HEK293 (cell line): ENCODE measurements at regions not wholly inside any gene's neighbourhood (a gene's known extent, or its start where the extent isn't known, plus 50 kb on each side); places are given as distances from the start of the nearest gene placed in this dataset.

ENCODE experiments used
- CTCF ChIA-PET: fragments of 350-600 bp; formaldehyde crosslinking; extraction: SDS; loops from one replicate; lab custom pipeline; 2021; ENCODE audit warnings: antibody characterized with exemption; lab: Yijun Ruan, JAX
- POLR2A ChIA-PET: fragments of 300-600 bp; formaldehyde crosslinking; extraction: SDS; loops from one replicate; lab custom pipeline; 2020; ENCODE audit warnings: antibody characterized with exemption, inconsistent platforms; lab: Yijun Ruan, JAX
- H3K27ac ChIP-seq: fragments of 200-500 bp; sonication (Bioruptor generic); 2 replicates; pipeline ENCODE4 v1.5.1; 2014; ENCODE audit warnings: low read depth, low read length, control low read depth, inconsistent platforms; ENCODE audit errors: extremely low read depth
- H3K36me3 ChIP-seq, 2 experiments: fragments of 200-500 bp in 1 of 2; sonication (Bioruptor generic) in 1 of 2; 1 replicate in 1 of 2; 2 replicates in 1 of 2; pipeline ENCODE4 v1.5.1; 2014 to 2017; ENCODE audit warnings: inconsistent platforms in 2 of 2, low read length in 2 of 2; ENCODE audit not compliant: control insufficient read depth in 2 of 2, insufficient read depth in 1 of 2
- H3K4me1 ChIP-seq: fragments of 200-500 bp; sonication (Bioruptor generic); 2 replicates; pipeline ENCODE4 v1.5.1; 2014; ENCODE audit warnings: mild to moderate bottlenecking, low read length, inconsistent platforms; ENCODE audit not compliant: control insufficient read depth, insufficient read depth
- H3K4me3 ChIP-seq: 2 replicates; pipeline ENCODE4 v1.5.1; 2011; ENCODE audit warnings: low read depth, mild to moderate bottlenecking, control low read depth, low read length, moderate library complexity
- H3K9me3 ChIP-seq: fragments of 200-500 bp; sonication (Bioruptor generic); 2 replicates; pipeline ENCODE4 v1.5.1; 2014; ENCODE audit warnings: low read depth, low read length, inconsistent platforms; ENCODE audit not compliant: control insufficient read depth, insufficient read depth
- ELK4 ChIP-seq: IDR thresholded peaks from 2 replicates; pipeline ENCODE4 v1.6.1; 2011; ENCODE audit warnings: mild to moderate bottlenecking, low read depth, low read length, borderline replicate concordance
- FEZF1 ChIP-seq: fragments of 450-650 bp; formaldehyde crosslinking; IDR thresholded peaks from 2 replicates; pipeline ENCODE4 v1.5.1; 2016; ENCODE audit warnings: missing biosample characterization, missing genetic modification characterization
- GLI4 ChIP-seq: fragments of 450-650 bp; formaldehyde crosslinking; IDR thresholded peaks from 2 replicates; pipeline ENCODE4 v1.5.1; 2016; ENCODE audit warnings: missing biosample characterization, missing genetic modification characterization
- KLF7 ChIP-seq: fragments of 450-650 bp; formaldehyde crosslinking; IDR thresholded peaks from 2 replicates; pipeline ENCODE4 v1.5.1; 2016; ENCODE audit warnings: missing biosample characterization, missing genetic modification characterization, borderline replicate concordance
- MZF1 ChIP-seq: fragments of 450-650 bp; formaldehyde crosslinking; IDR thresholded peaks from 2 replicates; pipeline ENCODE4 v1.5.1; 2017; ENCODE audit warnings: missing biosample characterization, missing genetic modification characterization, borderline replicate concordance
- SP2 ChIP-seq: fragments of 450-650 bp; formaldehyde crosslinking; IDR thresholded peaks from 2 replicates; pipeline ENCODE4 v1.5.1; 2016; ENCODE audit warnings: missing biosample characterization, missing genetic modification characterization
- ZBTB17 ChIP-seq: fragments of 450-650 bp; formaldehyde crosslinking; IDR thresholded peaks from 2 replicates; pipeline ENCODE4 v1.5.1; 2016; ENCODE audit warnings: missing biosample characterization, missing genetic modification characterization
- ZBTB20 ChIP-seq: fragments of 450-650 bp; formaldehyde crosslinking; IDR thresholded peaks from 2 replicates; pipeline ENCODE4 v1.5.1; 2016; ENCODE audit warnings: missing biosample characterization, missing genetic modification characterization
- ZIC2 ChIP-seq: fragments of 450-650 bp; formaldehyde crosslinking; IDR thresholded peaks from 2 replicates; pipeline ENCODE4 v1.5.1; 2016; ENCODE audit warnings: missing biosample characterization, missing genetic modification characterization
- ZNF132 ChIP-seq: fragments of 450-650 bp; formaldehyde crosslinking; IDR thresholded peaks from 2 replicates; pipeline ENCODE4 v1.5.1; 2017; ENCODE audit warnings: missing biosample characterization, missing genetic modification characterization, borderline replicate concordance
- ZNF16 ChIP-seq: fragments of 450-650 bp; formaldehyde crosslinking; IDR thresholded peaks from 2 replicates; pipeline ENCODE4 v1.5.1; 2016; ENCODE audit warnings: low read depth, missing biosample characterization, missing genetic modification characterization
- ZNF292 ChIP-seq: fragments of 450-650 bp; formaldehyde crosslinking; IDR thresholded peaks from 2 replicates; pipeline ENCODE4 v1.5.1; 2016; ENCODE audit warnings: low read depth, missing biosample characterization, missing genetic modification characterization, borderline replicate concordance
- ZNF324 ChIP-seq: fragments of 450-650 bp; formaldehyde crosslinking; IDR thresholded peaks from 2 replicates; pipeline ENCODE4 v1.5.1; 2016; ENCODE audit warnings: missing biosample characterization, missing genetic modification characterization
- ZNF394 ChIP-seq: fragments of 450-650 bp; formaldehyde crosslinking; IDR thresholded peaks from 2 replicates; pipeline ENCODE4 v1.5.1; 2016; ENCODE audit warnings: missing biosample characterization, missing genetic modification characterization, mild to moderate bottlenecking, moderate library complexity, borderline replicate concordance
- ZNF473 ChIP-seq: fragments of 450-650 bp; formaldehyde crosslinking; IDR thresholded peaks from 2 replicates; pipeline ENCODE4 v1.5.1; 2017; ENCODE audit warnings: missing biosample characterization, missing genetic modification characterization
- ZNF510 ChIP-seq: fragments of 450-650 bp; formaldehyde crosslinking; IDR thresholded peaks from 2 replicates; pipeline ENCODE4 v1.5.1; 2018; ENCODE audit warnings: mild to moderate bottlenecking, missing genetic modification characterization, missing biosample characterization; ENCODE audit not compliant: insufficient replicate concordance
- ZNF548 ChIP-seq: fragments of 450-650 bp; formaldehyde crosslinking; IDR thresholded peaks from 2 replicates; pipeline ENCODE4 v1.5.1; 2016; ENCODE audit warnings: missing biosample characterization, missing genetic modification characterization
- ZNF560 ChIP-seq: fragments of 450-650 bp; formaldehyde crosslinking; IDR thresholded peaks from 2 replicates; pipeline ENCODE4 v1.5.1; 2017; ENCODE audit warnings: missing biosample characterization, missing genetic modification characterization, borderline replicate concordance
- ZNF561 ChIP-seq: fragments of 450-650 bp; IDR thresholded peaks from 2 replicates; pipeline ENCODE4 v1.5.1; 2018; ENCODE audit warnings: missing biosample characterization, missing genetic modification characterization, borderline replicate concordance
- ZNF580 ChIP-seq: fragments of 450-650 bp; formaldehyde crosslinking; IDR thresholded peaks from 2 replicates; pipeline ENCODE4 v1.5.1; 2016; ENCODE audit warnings: missing biosample characterization, missing genetic modification characterization
- ZNF596 ChIP-seq: fragments of 450-650 bp; IDR thresholded peaks from 2 replicates; pipeline ENCODE4 v1.5.0; 2018; ENCODE audit warnings: missing biosample characterization, mild to moderate bottlenecking, missing genetic modification characterization, moderate library complexity
- ZNF600 ChIP-seq: fragments of 450-650 bp; formaldehyde crosslinking; IDR thresholded peaks from 2 replicates; pipeline ENCODE4 v1.5.1; 2016; ENCODE audit warnings: missing biosample characterization, missing genetic modification characterization
- ZNF621 ChIP-seq: fragments of 450-650 bp; formaldehyde crosslinking; IDR thresholded peaks from 2 replicates; pipeline ENCODE4 v1.5.1; 2017; ENCODE audit warnings: missing biosample characterization, missing genetic modification characterization
- ZNF660 ChIP-seq: fragments of 450-650 bp; IDR thresholded peaks from 2 replicates; pipeline ENCODE4 v1.5.1; 2018; ENCODE audit warnings: missing biosample characterization, mild to moderate bottlenecking, missing genetic modification characterization
- ZNF670 ChIP-seq: fragments of 450-650 bp; formaldehyde crosslinking; IDR thresholded peaks from 2 replicates; pipeline ENCODE4 v1.5.1; 2016; ENCODE audit warnings: missing biosample characterization, missing genetic modification characterization, low read depth
- ZNF747 ChIP-seq: fragments of 450-650 bp; formaldehyde crosslinking; IDR thresholded peaks from 2 replicates; pipeline ENCODE4 v1.5.1; 2016; ENCODE audit warnings: missing biosample characterization, missing genetic modification characterization
- ZNF785 ChIP-seq: fragments of 450-650 bp; formaldehyde crosslinking; IDR thresholded peaks from 2 replicates; pipeline ENCODE4 v1.5.1; 2016; ENCODE audit warnings: missing biosample characterization, missing genetic modification characterization
- ZNF843 ChIP-seq: fragments of 450-650 bp; formaldehyde crosslinking; IDR thresholded peaks from 2 replicates; pipeline ENCODE4 v1.5.1; 2016; ENCODE audit warnings: missing biosample characterization, missing genetic modification characterization
- ZSCAN4 ChIP-seq: fragments of 450-650 bp; formaldehyde crosslinking; IDR thresholded peaks from 2 replicates; pipeline ENCODE4 v1.5.1; 2017; ENCODE audit warnings: missing biosample characterization, missing genetic modification characterization
- ZXDB ChIP-seq: fragments of 450-650 bp; formaldehyde crosslinking; IDR thresholded peaks from 2 replicates; pipeline ENCODE4 v1.5.1; 2016; ENCODE audit warnings: missing biosample characterization, missing genetic modification characterization

GRCh38 chr4:28287831-28288233, 1427.2 kb downstream of the STIM2 start:
- Histone ChIP-seq H3K4me1 (no peaks in the 10 kb centered on the region), H3K36me3 (no peaks in the 10 kb centered on the region), H3K4me3 (no peak overlapping the region), H3K27ac (no peak overlapping the region), H3K9me3 (no peaks in the 10 kb centered on the region)
- ChIA-PET CTCF (no interaction called here), POLR2A (no interaction called here)
- TF ChIP-seq ZNF580 (tag by site-specific recombination): no peak
- no peak for TF ChIP-seq ZNF843 (tag by site-specific recombination)
- TF ChIP-seq ZNF600 (tag by site-specific recombination): no peak
- no peak for TF ChIP-seq ZNF621
- no peak for TF ChIP-seq ZIC2
- TF ChIP-seq ZNF510 (tag by site-specific recombination): no peak
- no peak for TF ChIP-seq ZNF596 (tag by site-specific recombination)
- TF ChIP-seq ZNF785 (tag by site-specific recombination): no peak
- TF ChIP-seq GLI4 (tag by site-specific recombination): no peak
- no peak for TF ChIP-seq ZNF747

GRCh38 chr4:28296239-28296638, 1435.6 kb downstream of the STIM2 start:
- no peak overlapping the region for H3K4me3 ChIP-seq
- CTCF ChIA-PET: no interaction called here
- POLR2A ChIA-PET: no interaction called here
- no peak for TF ChIP-seq ZNF785 (tag by site-specific recombination)
- no peak for TF ChIP-seq ZNF324 (tag by site-specific recombination)
- TF ChIP-seq ZNF16 (tag by site-specific recombination): no peak
- TF ChIP-seq ZNF561 (tag by site-specific recombination): no peak
- no peak for TF ChIP-seq FEZF1
- H3K9me3 ChIP-seq: no peaks in the 10 kb centered on the region
- no peak overlapping the region for H3K27ac ChIP-seq
- H3K4me1 ChIP-seq: no peaks in the 10 kb centered on the region
- no peaks in the 10 kb centered on the region for H3K36me3 ChIP-seq

- Histone ChIP-seq H3K4me3 (no peak overlapping the region), H3K27ac (no peak overlapping the region), H3K4me1 (no peaks in the 10 kb centered on the region), H3K36me3 (no peaks in the 10 kb centered on the region), H3K9me3 (no peaks in the 10 kb centered on the region)
- POLR2A ChIA-PET: no interaction called here
- TF ChIP-seq ZXDB (tag by site-specific recombination) (no peak), SP2 (no peak), ZNF560 (tag by site-specific recombination) (no peak), FEZF1 (no peak), ZNF473 (tag by site-specific recombination) (no peak), ZNF292 (tag by site-specific recombination) (no peak), ZBTB20 (tag by site-specific recombination) (no peak), ZNF132 (no peak), ZBTB17 (tag by site-specific recombination) (no peak), ZNF394 (tag by site-specific recombination) (no peak), ZNF843 (tag by site-specific recombination) (no peak), ZNF660 (tag by site-specific recombination) (no peak), KLF7 (tag by site-specific recombination) (no peak), MZF1 (tag by site-specific recombination) (no peak), ELK4 (no peak), ZNF670 (tag by site-specific recombination) (no peak), ZSCAN4 (tag by site-specific recombination) (no peak), ZNF548 (tag by site-specific recombination) (no peak)
- CTCF ChIA-PET: no interaction called here
Measured at GRCh38 chr4:28310926-28311325, 1450.3 kb downstream of the STIM2 start.
